OCI-LY7 (cell line): ENCODE measurements at regions not wholly inside any gene's neighbourhood (a gene's known extent, or its start where the extent isn't known, plus 50 kb on each side); places are given as distances from the start of the nearest gene placed in this dataset.

Source experiments
- EZH2phosphoT487 ChIP-seq: fragments of 200-600 bp; sonication (generic); IDR thresholded peaks from 2 replicates; pipeline ENCODE4 v1.6.1; 2018; ENCODE audit warnings: low read depth, borderline replicate concordance, mild to moderate bottlenecking, mixed run types, antibody characterized with exemption, low read length, moderate library complexity, mixed read lengths
- TF ChIP-seq, protein P1 (sequence below): fragments of 200-600 bp; sonication (generic); conservative IDR thresholded peaks from 2 replicates; pipeline ENCODE4 v1.5.1; 2014; ENCODE audit warnings: mild to moderate bottlenecking, antibody characterized with exemption, low read length, moderate library complexity, mixed read lengths

DNA sequence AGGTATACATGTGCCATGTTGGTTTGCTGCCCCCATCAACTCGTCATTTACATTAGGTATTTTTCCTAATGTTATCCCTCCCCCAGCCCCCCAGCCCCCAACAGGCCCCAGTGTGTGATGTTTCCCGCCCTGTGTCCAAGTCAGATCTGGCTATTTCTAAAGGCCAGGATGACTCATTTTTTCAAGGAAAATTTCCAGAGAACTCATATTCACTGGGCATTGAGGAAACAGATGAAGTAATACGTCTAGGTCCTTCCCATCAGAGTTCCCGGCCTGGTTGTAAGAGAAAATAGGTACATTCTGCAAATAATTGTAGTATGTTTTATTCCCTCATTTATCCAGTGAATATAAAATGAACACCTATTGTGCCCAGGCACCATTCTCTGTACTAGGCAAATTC, 345.2 kb downstream of the BCL11B start:
- TF ChIP-seq EZH2phosphoT487: no peak
- TF ChIP-seq, protein P1, sequence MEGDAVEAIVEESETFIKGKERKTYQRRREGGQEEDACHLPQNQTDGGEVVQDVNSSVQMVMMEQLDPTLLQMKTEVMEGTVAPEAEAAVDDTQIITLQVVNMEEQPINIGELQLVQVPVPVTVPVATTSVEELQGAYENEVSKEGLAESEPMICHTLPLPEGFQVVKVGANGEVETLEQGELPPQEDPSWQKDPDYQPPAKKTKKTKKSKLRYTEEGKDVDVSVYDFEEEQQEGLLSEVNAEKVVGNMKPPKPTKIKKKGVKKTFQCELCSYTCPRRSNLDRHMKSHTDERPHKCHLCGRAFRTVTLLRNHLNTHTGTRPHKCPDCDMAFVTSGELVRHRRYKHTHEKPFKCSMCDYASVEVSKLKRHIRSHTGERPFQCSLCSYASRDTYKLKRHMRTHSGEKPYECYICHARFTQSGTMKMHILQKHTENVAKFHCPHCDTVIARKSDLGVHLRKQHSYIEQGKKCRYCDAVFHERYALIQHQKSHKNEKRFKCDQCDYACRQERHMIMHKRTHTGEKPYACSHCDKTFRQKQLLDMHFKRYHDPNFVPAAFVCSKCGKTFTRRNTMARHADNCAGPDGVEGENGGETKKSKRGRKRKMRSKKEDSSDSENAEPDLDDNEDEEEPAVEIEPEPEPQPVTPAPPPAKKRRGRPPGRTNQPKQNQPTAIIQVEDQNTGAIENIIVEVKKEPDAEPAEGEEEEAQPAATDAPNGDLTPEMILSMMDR: no peak
